Limb (tissue), 2 donors: ENCODE measurements at regions not wholly inside any gene's neighbourhood (a gene's known extent, or its start where the extent isn't known, plus 50 kb on each side); places are given as distances from the start of the nearest gene placed in this dataset.

ENCODE experiments used
- DNase-seq, 2 donors: peaks; one replicate each; pipeline ENCODE4 v3.0.0-alpha.2; 2016; ENCODE audit errors: extremely low spot score in 2 of 2

GRCh38 chr1:21346365-21347071 is 56.3 kb upstream of the ECE1 start:
- DNase-seq: no peak

- no peak for DNase-seq
These were observed 54.6 kb upstream of the ECE1 start for GRCh38 chr1:21344750-21345443.

- no peak for DNase-seq
These were observed 54.0 kb upstream of the ECE1 start for GRCh38 chr1:21344098-21344749.

- no peak for DNase-seq
These were observed 52.9 kb upstream of the ECE1 start for GRCh38 chr1:21342961-21343838.

- no peak for DNase-seq
These were observed 51.3 kb upstream of the ECE1 start for GRCh38 chr1:21341517-21342078.

GRCh38 chr1:21341022-21341421 is 50.8 kb upstream of the ECE1 start:
- DNase-seq: no peak

- no peak for DNase-seq
These were observed 50.1 kb upstream of the ECE1 start for GRCh38 chr1:21340230-21340945.
